COR-L47 (cell line): ENCODE measurements at regions not wholly inside any gene's neighbourhood (a gene's known extent, or its start where the extent isn't known, plus 50 kb on each side); places are given as distances from the start of the nearest gene placed in this dataset.
"Not testable (repeated sequence)": the region's sequence is repeated elsewhere in the genome, so short reads cannot be mapped to it uniquely, and the experiment has no call there.

ENCODE experiments used
- DNase-seq: peaks from one replicate; lab custom pipeline; 2025; lab: John Stamatoyannopoulos, UW

GRCh38 chr4:128454281-128454871 is 166.8 kb upstream of the PGRMC2 start:
- peak; percentile 80 for DNase-seq

GRCh38 chr4:128452415-128452814 is 164.8 kb upstream of the PGRMC2 start:
- DNase-seq: no peak

- no peak for DNase-seq
Observed at GRCh38 chr4:128451270-128451905, 163.8 kb upstream of the PGRMC2 start.

- DNase-seq: no peak
Observed at GRCh38 chr4:128450326-128451120, 162.9 kb upstream of the PGRMC2 start.

- DNase-seq: no peak
Observed at GRCh38 chr4:128449251-128449650, 161.6 kb upstream of the PGRMC2 start.

GRCh38 chr4:128444544-128445302 is 157.1 kb upstream of the PGRMC2 start:
- DNase-seq: no peak

- DNase-seq: no peak
Observed at GRCh38 chr4:128440923-128441322, 153.3 kb upstream of the PGRMC2 start.

GRCh38 chr4:128437023-128437422 is 149.4 kb upstream of the PGRMC2 start:
- not testable (repeated sequence) for DNase-seq

GRCh38 chr4:128429023-128429613 is 141.5 kb upstream of the PGRMC2 start:
- DNase-seq: not testable (repeated sequence)

GRCh38 chr4:128428397-128428796 is 140.8 kb upstream of the PGRMC2 start:
- no peak for DNase-seq

- peak; percentile 18 for DNase-seq
Observed at GRCh38 chr4:128427832-128428366, 140.3 kb upstream of the PGRMC2 start.

- DNase-seq: no peak
Observed at GRCh38 chr4:128424527-128425497, 137.2 kb upstream of the PGRMC2 start.

GRCh38 chr4:128422296-128422695 is 134.7 kb upstream of the PGRMC2 start:
- not testable (repeated sequence) for DNase-seq

GRCh38 chr4:128416921-128417320 is 129.3 kb upstream of the PGRMC2 start:
- no peak for DNase-seq

GRCh38 chr4:128410037-128410436 is 122.4 kb upstream of the PGRMC2 start:
- DNase-seq: no peak

GRCh38 chr4:128403586-128403985 is 116.0 kb upstream of the PGRMC2 start:
- DNase-seq: no peak

GRCh38 chr4:128394778-128395177 is 107.2 kb upstream of the PGRMC2 start:
- no peak for DNase-seq

GRCh38 chr4:128393101-128393704 is 105.6 kb upstream of the PGRMC2 start:
- DNase-seq: peak; percentile 29

- DNase-seq: no peak
Observed at GRCh38 chr4:128390475-128390996, 102.9 kb upstream of the PGRMC2 start.

GRCh38 chr4:128388796-128389195 is 101.2 kb upstream of the PGRMC2 start:
- DNase-seq: no peak
